HCT116 (cell line): ENCODE measurements at regions not wholly inside any gene's neighbourhood (a gene's known extent, or its start where the extent isn't known, plus 50 kb on each side); places are given as distances from the start of the nearest gene placed in this dataset.

ENCODE experiments used
- ATAC-seq: fragments of 200-7000 bp; cut with Tn5 transposase; 2 replicates; pipeline ENCODE4 v1.9.1; 2020; ENCODE audit warnings: mild to moderate bottlenecking, moderate library complexity
- BruUV-seq: library from RNA; stranded (reverse); fragments of 400-500 nt; replicated peaks from 2 replicates; lab custom pipeline; 2021; lab: Mats Ljungman, UMichigan
- CTCF ChIA-PET: fragments of 300-600 bp; sonication (Branson Sonifier 250); formaldehyde crosslinking; loops from one replicate; lab custom pipeline; 2021; ENCODE audit warnings: antibody characterized with exemption; lab: Charles Lee
- POLR2A ChIA-PET: fragments of 300-600, 350-600 bp; sonication (Branson Sonifier 250); formaldehyde crosslinking; loops from one replicate; lab custom pipeline; 2021; ENCODE audit warnings: antibody characterized with exemption; lab: Charles Lee
- RAD21 ChIA-PET, 2 experiments: fragments of 300-600 bp; sonication (Branson Sonifier 250); formaldehyde crosslinking; loops; one replicate each; lab custom pipeline; 2023; ENCODE audit warnings: low total read pairs in 2 of 2; ENCODE audit not compliant: uncharacterized antibody in 2 of 2, unreplicated experiment in 2 of 2, low non-redundant PET in 1 of 2; lab: Charles Lee
- DNase-seq: peaks from one replicate; pipeline ENCODE4 v3.0.0-alpha.2; 2010; ENCODE audit warnings: low read depth, low spot score
- H2AFZ ChIP-seq: fragments of 200-600 bp; shearing (Covaris generic), sonication (generic); 2 replicates; pipeline ENCODE4 v1.6.1; 2017; ENCODE audit warnings: low read depth, mixed run types, mixed read lengths, antibody characterized with exemption, low read length; ENCODE audit not compliant: poor library complexity, severe bottlenecking
- H3K27ac ChIP-seq: 2 replicates; pipeline ENCODE4 v1.5.1; 2012; ENCODE audit warnings: low read depth, low read length
- H3K27me3 ChIP-seq: fragments of 200-600 bp; sonication (generic); 2 replicates; pipeline ENCODE4 v1.6.1; 2016; ENCODE audit warnings: mixed run types, low read length, mixed read lengths; ENCODE audit not compliant: insufficient read depth
- H3K36me3 ChIP-seq, 2 experiments: fragments of 200-500 bp in 1 of 2; fragments of 200-600 bp in 1 of 2; sonication (Bioruptor generic) in 1 of 2; sonication (generic) in 1 of 2; 2 replicates each; pipeline versions ENCODE4 v1.5.1 to v1.6.1; 2014 to 2016; ENCODE audit warnings: low read length in 2 of 2, inconsistent platforms in 1 of 2, mixed read lengths in 1 of 2, mixed run types in 1 of 2; ENCODE audit not compliant: insufficient read depth in 2 of 2, control insufficient read depth in 1 of 2
- H3K4me1 ChIP-seq, 2 experiments: fragments of 200-600 bp in 1 of 2; sonication (generic) in 1 of 2; 2 replicates each; pipeline versions ENCODE4 v1.5.1 to v1.6.1; 2012 to 2017; ENCODE audit warnings: low read length in 2 of 2, inconsistent platforms in 1 of 2, mild to moderate bottlenecking in 1 of 2, mixed read lengths in 1 of 2, mixed run types in 1 of 2, moderate library complexity in 1 of 2; ENCODE audit not compliant: insufficient read depth in 2 of 2, control insufficient read depth in 1 of 2
- H3K4me2 ChIP-seq: fragments of 200-600 bp; sonication (generic); 2 replicates; pipeline ENCODE4 v1.6.1; 2017; ENCODE audit warnings: mixed run types, low read length, mixed read lengths
- H3K4me3 ChIP-seq, 2 experiments: fragments of 200-600 bp in 1 of 2; sonication (generic) in 1 of 2; replicated peaks in 1 of 2; 2 replicates each; pipeline ENCODE4 v1.5.1; 2011 to 2016; ENCODE audit warnings: low read length in 2 of 2, control low read depth in 1 of 2, low read depth in 1 of 2, mild to moderate bottlenecking in 1 of 2, mixed read lengths in 1 of 2, mixed run types in 1 of 2
- H3K79me2 ChIP-seq: fragments of 200-600 bp; sonication (generic); 2 replicates; pipeline ENCODE4 v1.6.1; 2017; ENCODE audit warnings: mild to moderate bottlenecking, mixed run types, low read length, moderate library complexity, mixed read lengths; ENCODE audit not compliant: insufficient read depth
- H3K9ac ChIP-seq: fragments of 200-600 bp; sonication (generic); 2 replicates; pipeline ENCODE4 v1.6.1; 2016; ENCODE audit warnings: low read length, mixed read lengths
- H3K9me2 ChIP-seq: fragments of 200-600 bp; sonication (generic), shearing (Covaris generic); 2 replicates; pipeline ENCODE4 v1.6.1; 2017; ENCODE audit warnings: mixed run types, mild to moderate bottlenecking, moderate library complexity; ENCODE audit not compliant: insufficient read depth
- H3K9me3 ChIP-seq, 2 experiments: fragments of 200-500 bp in 1 of 2; fragments of 200-600 bp in 1 of 2; sonication (Bioruptor generic) in 1 of 2; sonication (generic) in 1 of 2; 2 replicates each; pipeline ENCODE4 v1.6.1; 2014 to 2017; ENCODE audit warnings: low read length in 2 of 2, mixed read lengths in 2 of 2, inconsistent platforms in 1 of 2, low read depth in 1 of 2, mild to moderate bottlenecking in 1 of 2, mixed run types in 1 of 2, moderate library complexity in 1 of 2; ENCODE audit not compliant: control insufficient read depth in 1 of 2, insufficient read depth in 1 of 2
- H4K20me1 ChIP-seq: fragments of 200-600 bp; sonication (generic), shearing (Covaris generic); 2 replicates; pipeline ENCODE4 v1.6.1; 2017; ENCODE audit warnings: mixed run types, mild to moderate bottlenecking, moderate library complexity; ENCODE audit not compliant: insufficient read depth
- ATF3 ChIP-seq: IDR thresholded peaks from 2 replicates; pipeline ENCODE4 v1.6.1; 2012
- CBX3 ChIP-seq: IDR thresholded peaks from 2 replicates; pipeline ENCODE4 v1.6.1; 2012; ENCODE audit warnings: low read depth
- CEBPB ChIP-seq: IDR thresholded peaks from 2 replicates; pipeline ENCODE4 v1.6.1; 2012; ENCODE audit warnings: low read depth
- CTCF ChIP-seq, 3 experiments: fragments of 200-600 bp in 1 of 3; sonication (generic) in 1 of 3; IDR thresholded peaks in 2 of 3; conservative IDR thresholded peaks in 1 of 3; 2 replicates each; pipeline ENCODE4 v1.5.1; 2012 to 2017; ENCODE audit warnings: low read depth in 2 of 3, low read length in 2 of 3, antibody characterized with exemption in 1 of 3, borderline replicate concordance in 1 of 3, control low read depth in 1 of 3, mild to moderate bottlenecking in 1 of 3, mixed read lengths in 1 of 3, mixed run types in 1 of 3, moderate library complexity in 1 of 3; ENCODE audit not compliant: insufficient read depth in 1 of 3
- ELF1 ChIP-seq: IDR thresholded peaks from 2 replicates; pipeline ENCODE4 v1.6.1; 2012; ENCODE audit warnings: low read depth, borderline replicate concordance
- JUND ChIP-seq: IDR thresholded peaks from 2 replicates; pipeline ENCODE4 v1.6.1; 2012
- MAX ChIP-seq: IDR thresholded peaks from 2 replicates; pipeline ENCODE4 v1.6.1; 2012
- POLR2A ChIP-seq: IDR thresholded peaks from 2 replicates; pipeline ENCODE4 v1.7.0; 2011; ENCODE audit warnings: borderline replicate concordance; ENCODE audit not compliant: insufficient read depth, insufficient read length; ENCODE audit errors: extremely low read depth
- POLR2AphosphoS5 ChIP-seq: IDR thresholded peaks from 2 replicates; pipeline ENCODE4 v1.6.1; 2011; ENCODE audit warnings: mild to moderate bottlenecking, low read depth, low read length, moderate library complexity
- REST ChIP-seq: IDR thresholded peaks from 2 replicates; pipeline ENCODE4 v1.6.1; 2012; ENCODE audit warnings: low read depth
- SIN3A ChIP-seq: IDR thresholded peaks from 2 replicates; pipeline ENCODE4 v1.6.1; 2012; ENCODE audit warnings: low read depth
- SP1 ChIP-seq: IDR thresholded peaks from 2 replicates; pipeline ENCODE4 v1.6.1; 2012; ENCODE audit warnings: low read depth
- ZBTB33 ChIP-seq: IDR thresholded peaks from 2 replicates; pipeline ENCODE4 v1.6.1; 2011; ENCODE audit warnings: mild to moderate bottlenecking, low read length, moderate library complexity; ENCODE audit not compliant: insufficient replicate concordance; ENCODE audit errors: extremely low read depth
- ZNF274 ChIP-seq: fragments of 200-500 bp; sonication (Bioruptor generic); IDR thresholded peaks from 2 replicates; pipeline ENCODE4 v1.6.1; 2014; ENCODE audit warnings: mild to moderate bottlenecking, low read depth, low read length, inconsistent platforms
- intact Hi-C: fragments of 100-400 bp; cut with micrococcal nuclease; formaldehyde crosslinking; loops from 2 replicates; pipeline ENCODE4 v1.10.0; 2022

GRCh38 chr18:67590571-67591141, 74.1 kb upstream of the DSEL start:
- Histone ChIP-seq H3K27ac (no peak overlapping the region), H2AFZ (no peak overlapping the region), H3K36me3 (no peaks in the 10 kb centered on the region), H3K27me3 (no peaks in the 10 kb centered on the region), H3K4me2 (no peak overlapping the region), H3K4me1 (no peaks in the 10 kb centered on the region), H3K9ac (no peak overlapping the region), H3K9me3 (peaks cover 17 to 19% of the 10 kb centered on the region in 2 experiments; a peak in 2 of 4 replicates), H3K4me3 (no peak overlapping the region), H4K20me1 (no peaks in the 10 kb centered on the region), H3K79me2 (no peaks in the 10 kb centered on the region), H3K9me2 (no peaks in the 10 kb centered on the region)
- RAD21 ChIA-PET, result no interaction called here
- POLR2A ChIA-PET, result no interaction called here
- DNase-seq, result no peak
- BruUV-seq, result no TSS peak
- CTCF ChIA-PET, result no interaction called here
- ATAC-seq, result no peak
- TF ChIP-seq POLR2A (no peak), ATF3 (no peak), JUND (no peak), ZBTB33 (no peak), CBX3 (no peak), ZNF274 (no peak), CEBPB (no peak), SP1 (no peak), REST (no peak), ELF1 (no peak), POLR2AphosphoS5 (no peak), CTCF (IDR thresholded peaks at IDR 0.05 in 2 of 3, conservative IDR thresholded peaks at IDR 0.05 in 1 of 3; ENCODE audit: borderline replicate concordance in 1 of 3, insufficient read depth in 1 of 3, low read depth in 2 of 3, low read length in 2 of 3) (no peak), SIN3A (no peak), MAX (no peak)
- intact Hi-C loops, result no loop called here
